Activated T-helper 1 cell treated with anti-CD3 and anti-CD28 coated beads, Interleukin-2, amount 50 U/mL, for 16 hours (primary cell): ENCODE measurements at regions not wholly inside any gene's neighbourhood (a gene's known extent, or its start where the extent isn't known, plus 50 kb on each side); places are given as distances from the start of the nearest gene placed in this dataset.

Experiments
- DNase-seq, 2 donors: peaks; one replicate each; pipeline ENCODE4 v3.0.0-alpha.2; 2020; ENCODE audit warnings: low read depth in 1 of 2, low spot score in 1 of 2

GRCh38 chr18:34977838-34978532, 63.2 kb upstream of the MAPRE2 start:
- peak; percentile 10 to 17 for DNase-seq

GRCh38 chr18:34978533-34978893, 62.7 kb upstream of the MAPRE2 start:
- no peak for DNase-seq

- DNase-seq: peak; percentile 12 to 37
These were observed 62.1 kb upstream of the MAPRE2 start for GRCh38 chr18:34978953-34979608.

GRCh38 chr18:34981487-34981886, 59.7 kb upstream of the MAPRE2 start:
- DNase-seq: no peak

- no peak for DNase-seq
These were observed 55.2 kb upstream of the MAPRE2 start for GRCh38 chr18:34985963-34986362.

GRCh38 chr18:34990597-34990996, 50.6 kb upstream of the MAPRE2 start:
- DNase-seq: no peak

GRCh38 chr18:34991152-34991551, 50.1 kb upstream of the MAPRE2 start:
- no peak for DNase-seq
